Activated naive CD4-positive, alpha-beta T cell treated with anti-CD3 and anti-CD28 coated beads for 36 hours (primary cell): ENCODE measurements at regions not wholly inside any gene's neighbourhood (a gene's known extent, or its start where the extent isn't known, plus 50 kb on each side); places are given as distances from the start of the nearest gene placed in this dataset.
A peak's percentile ranks its signal among the peaks of the same experiment; 100 is the strongest.

Source experiments
- CTCF ChIA-PET: fragments of 350-600 bp; sonication (Branson Sonifier 250); formaldehyde crosslinking; loops from one replicate; lab custom pipeline; 2021; ENCODE audit warnings: antibody characterized with exemption; lab: Charles Lee
- DNase-seq: peaks from one replicate; pipeline ENCODE4 v3.0.0-alpha.2; 2020
- H3K27ac Mint-ChIP-seq: one replicate; pipeline ENCODE4 v1.8.0; 2021; ENCODE audit warnings: mild to moderate bottlenecking, mixed read lengths
- H3K27me3 Mint-ChIP-seq: one replicate; pipeline ENCODE4 v1.8.0; 2021; ENCODE audit warnings: low read depth, mixed read lengths
- H3K36me3 Mint-ChIP-seq: one replicate; pipeline ENCODE4 v1.8.0; 2021; ENCODE audit warnings: low read depth, mixed read lengths
- H3K4me1 Mint-ChIP-seq: one replicate; pipeline ENCODE4 v1.8.0; 2021; ENCODE audit warnings: low read depth, mixed read lengths
- H3K4me3 Mint-ChIP-seq: one replicate; pipeline ENCODE4 v1.8.0; 2021; ENCODE audit warnings: mild to moderate bottlenecking, moderate library complexity, mixed read lengths
- H3K9me3 Mint-ChIP-seq: one replicate; pipeline ENCODE4 v1.8.0; 2021; ENCODE audit warnings: mixed read lengths
- intact Hi-C: fragments of 100-400 bp; cut with micrococcal nuclease; formaldehyde crosslinking; loops from one replicate; pipeline ENCODE4 v1.15.1; 2023

DNA sequence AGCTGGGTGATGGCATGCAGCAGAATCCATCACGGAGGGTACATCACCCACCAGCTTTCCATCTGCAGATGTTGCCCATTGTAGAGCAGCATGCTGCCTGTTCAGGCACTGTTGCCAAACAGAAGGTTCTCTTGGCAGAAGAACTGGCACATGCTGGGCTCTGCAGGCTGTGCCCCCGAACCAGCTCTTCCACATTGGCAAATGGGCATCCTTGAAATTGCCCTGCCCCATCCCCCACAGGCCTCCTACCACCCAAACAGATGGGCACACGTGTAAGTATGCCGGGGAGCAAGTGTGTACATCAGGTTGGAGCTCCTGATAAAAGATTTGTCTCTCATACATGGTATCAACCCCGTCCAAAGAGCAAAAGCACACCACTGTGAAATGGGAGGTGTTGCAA is 220.3 kb upstream of the TAS2R1 start:
- Mint-ChIP-seq H3K4me3 (no peak overlapping the region), H3K4me1 (no peaks in the 10 kb centered on the region), H3K36me3 (no peaks in the 10 kb centered on the region), H3K27ac (no peak overlapping the region), H3K9me3 (no peaks in the 10 kb centered on the region), H3K27me3 (peaks cover 4% of the 10 kb centered on the region)
- CTCF ChIA-PET: no interaction called here
- intact Hi-C loops: no loop called here
- no peak for DNase-seq

DNA sequence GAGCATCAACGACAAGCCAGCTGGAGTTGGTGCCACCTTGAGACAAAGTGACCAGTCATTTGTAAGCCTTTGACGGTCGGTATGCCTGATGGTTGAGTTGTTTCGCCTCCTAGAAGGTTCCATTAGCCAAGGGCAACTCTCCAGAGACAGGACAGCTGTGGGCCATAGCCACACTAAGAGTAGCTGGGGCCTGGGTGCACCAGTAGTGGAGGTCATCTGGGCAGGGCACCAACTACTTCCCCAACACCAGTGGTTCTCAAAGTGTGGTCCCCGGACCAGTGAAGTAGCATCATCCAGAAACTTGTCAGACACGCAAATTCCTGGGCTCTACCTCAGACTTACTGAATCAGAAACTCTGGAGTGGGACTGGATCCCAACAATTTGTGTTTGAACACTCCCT is 217.5 kb upstream of the TAS2R1 start:
- no peak overlapping the region for H3K4me3 Mint-ChIP-seq
- intact Hi-C loops: no loop called here
- H3K9me3 Mint-ChIP-seq: peaks cover 2% of the 10 kb centered on the region
- DNase-seq: no peak
- H3K27me3 Mint-ChIP-seq: peaks cover 4% of the 10 kb centered on the region
- CTCF ChIA-PET: no interaction called here
- no peaks in the 10 kb centered on the region for H3K4me1 Mint-ChIP-seq
- no peak overlapping the region for H3K27ac Mint-ChIP-seq
- no peaks in the 10 kb centered on the region for H3K36me3 Mint-ChIP-seq

DNA sequence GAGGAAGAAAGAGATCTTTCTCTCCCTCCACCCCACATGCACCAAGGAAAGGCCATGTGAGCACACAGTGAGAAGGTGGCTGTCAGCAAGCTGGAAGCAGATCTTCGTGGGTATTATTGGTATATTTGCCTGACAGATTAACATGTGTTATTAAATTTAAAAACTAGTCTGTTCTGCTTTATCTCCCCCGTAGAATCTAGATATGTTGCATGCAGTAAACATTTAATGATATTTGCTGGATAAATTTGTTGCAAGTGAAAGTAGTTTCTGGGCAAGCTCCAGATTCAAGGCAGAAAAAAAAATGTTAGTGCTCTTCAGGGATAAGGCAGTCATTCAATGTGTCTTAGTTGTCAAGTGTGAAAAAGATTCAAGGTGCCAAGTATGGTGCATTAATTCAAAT is 215.0 kb upstream of the TAS2R1 start:
- Mint-ChIP-seq H3K4me3 (no peak overlapping the region), H3K4me1 (no peaks in the 10 kb centered on the region), H3K27me3 (peaks cover 4% of the 10 kb centered on the region), H3K36me3 (no peaks in the 10 kb centered on the region), H3K9me3 (peaks cover 7% of the 10 kb centered on the region), H3K27ac (no peak overlapping the region)
- intact Hi-C loops: no loop called here
- DNase-seq: no peak
- CTCF ChIA-PET: no interaction called here

DNA sequence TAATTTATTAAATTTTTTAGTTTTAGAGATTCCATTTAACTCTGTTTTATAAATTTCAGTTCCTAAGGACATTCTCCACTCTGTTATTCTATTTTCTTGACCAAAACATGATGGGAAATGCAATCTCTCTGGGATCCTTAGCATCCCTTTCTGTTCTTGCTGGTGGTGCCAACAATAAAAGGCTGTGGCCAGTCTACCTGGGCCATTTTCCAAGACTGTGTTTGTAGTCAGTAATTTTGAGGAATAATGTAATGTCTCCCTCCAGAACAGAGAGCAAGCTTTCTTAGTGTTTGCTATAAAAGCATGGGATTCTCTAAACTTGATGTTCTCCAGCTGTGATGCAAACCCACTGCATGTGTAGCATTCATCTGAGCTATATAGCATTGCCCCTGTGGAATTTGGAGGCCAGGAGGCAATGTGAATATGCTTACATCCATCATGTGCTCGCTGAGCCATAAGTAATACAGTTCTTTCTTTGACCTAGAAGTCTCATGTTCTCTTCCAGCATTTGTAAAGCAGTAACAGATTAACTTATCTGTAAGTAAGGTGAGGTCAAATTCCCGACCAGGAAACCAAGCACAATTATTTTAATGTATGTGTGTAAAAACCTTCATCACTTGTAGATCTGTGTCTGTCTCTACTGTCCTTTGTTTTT is 211.5 kb upstream of the TAS2R1 start:
- intact Hi-C loops: no loop called here
- Mint-ChIP-seq H3K4me3 (no peak overlapping the region), H3K36me3 (no peaks in the 10 kb centered on the region), H3K4me1 (no peaks in the 10 kb centered on the region), H3K27ac (no peak overlapping the region), H3K27me3 (no peaks in the 10 kb centered on the region), H3K9me3 (peaks cover 7% of the 10 kb centered on the region)
- CTCF ChIA-PET: no interaction called here
- no peak for DNase-seq

DNA sequence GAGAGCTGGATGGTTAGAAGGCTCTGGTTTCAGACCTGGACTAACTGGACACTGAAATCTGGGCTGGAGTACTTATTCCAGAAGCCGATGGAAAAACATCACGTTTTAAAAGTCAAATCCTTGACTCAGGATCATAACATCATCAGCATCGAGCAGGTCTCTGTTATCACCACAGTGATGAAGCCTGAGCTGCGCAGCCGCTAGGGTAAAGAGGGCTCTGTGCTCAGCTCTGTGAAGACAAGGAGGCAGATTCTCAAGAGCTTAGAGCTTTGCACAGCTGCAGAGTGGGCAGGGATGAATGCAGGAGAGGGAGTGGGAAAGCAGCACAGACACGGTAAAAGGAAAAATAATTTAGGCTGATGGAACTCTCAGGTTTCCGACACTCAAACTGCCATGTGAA is 208.8 kb upstream of the TAS2R1 start:
- CTCF ChIA-PET: no interaction called here
- H3K36me3 Mint-ChIP-seq: no peaks in the 10 kb centered on the region

DNA sequence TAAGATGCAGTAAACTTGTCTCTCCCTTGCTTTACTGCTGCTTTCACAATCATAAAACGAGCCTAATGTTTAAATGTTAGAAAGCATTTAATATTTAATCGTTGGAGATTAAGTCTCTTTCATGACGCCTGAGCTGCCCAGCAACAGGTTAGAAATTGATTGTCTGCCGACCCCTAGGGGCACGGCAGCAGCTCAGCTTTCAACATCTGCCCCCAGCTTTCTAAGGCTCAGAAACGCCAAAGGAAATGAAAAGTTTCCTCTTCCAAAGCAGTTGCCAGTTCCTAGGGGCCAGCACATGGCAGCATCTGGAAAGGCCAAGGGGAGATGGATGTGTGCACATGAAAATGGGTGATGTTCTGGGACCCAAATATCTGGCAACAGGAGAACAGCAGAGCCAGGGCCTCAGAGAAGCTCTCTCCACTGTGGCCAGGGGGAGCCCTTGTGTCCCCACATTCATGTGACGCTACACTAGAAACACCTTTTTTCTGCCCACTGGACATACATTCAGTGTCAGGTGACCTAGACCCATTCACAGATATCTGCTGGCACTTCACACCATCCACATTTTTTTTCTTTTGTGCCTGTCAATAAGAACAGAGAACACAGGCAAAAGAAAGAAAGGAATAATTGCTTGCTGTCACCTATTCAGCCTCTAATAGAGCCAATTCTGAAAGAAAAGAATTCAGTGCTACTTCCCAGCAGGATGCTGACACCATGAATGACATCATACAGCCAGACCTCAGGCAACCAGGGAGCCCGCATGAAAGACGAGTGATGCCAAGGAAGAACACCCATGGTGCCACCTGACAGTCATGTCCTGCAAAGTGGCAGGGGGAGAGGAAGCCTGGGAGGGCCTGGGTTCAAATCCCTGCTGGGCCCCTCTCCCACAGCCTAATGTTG is 205.0 kb upstream of the TAS2R1 start:
- H3K4me1 Mint-ChIP-seq: no peaks in the 10 kb centered on the region
- no peak for DNase-seq
- no peaks in the 10 kb centered on the region for H3K9me3 Mint-ChIP-seq
- CTCF ChIA-PET: no interaction called here
- intact Hi-C loops: no loop called here
- no peak overlapping the region for H3K27ac Mint-ChIP-seq
- no peak overlapping the region for H3K4me3 Mint-ChIP-seq
- H3K36me3 Mint-ChIP-seq: no peaks in the 10 kb centered on the region
- H3K27me3 Mint-ChIP-seq: no peaks in the 10 kb centered on the region

More for the DNA sequence above, 208.8 kb upstream of the TAS2R1 start:
- H3K4me3 Mint-ChIP-seq: no peak overlapping the region
- peaks cover 7% of the 10 kb centered on the region for H3K9me3 Mint-ChIP-seq
- no peaks in the 10 kb centered on the region for H3K27me3 Mint-ChIP-seq
- no peaks in the 10 kb centered on the region for H3K4me1 Mint-ChIP-seq
- intact Hi-C loops: no loop called here
- no peak for DNase-seq
- H3K27ac Mint-ChIP-seq: no peak overlapping the region

DNA sequence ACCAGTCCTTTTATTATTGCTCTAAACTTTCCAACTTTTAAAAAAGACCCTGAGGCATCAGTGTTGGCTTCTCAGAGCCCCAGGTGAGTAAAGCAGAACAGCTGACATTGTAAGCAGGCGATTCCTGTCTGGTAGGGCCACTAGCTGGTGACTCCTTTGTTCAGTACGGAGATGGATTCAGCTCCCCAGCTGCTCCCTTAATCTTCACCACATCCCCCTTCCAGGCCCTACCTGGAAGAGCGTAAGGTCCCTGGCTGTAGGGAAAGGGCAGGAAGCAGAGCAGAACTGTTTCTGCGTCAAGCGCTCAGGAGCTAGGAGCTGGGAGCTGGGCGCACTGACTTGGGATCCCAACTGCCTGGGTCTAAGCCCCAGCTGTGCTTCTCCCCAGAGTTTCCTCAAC is 203.7 kb upstream of the TAS2R1 start:
- Mint-ChIP-seq H3K36me3 (no peaks in the 10 kb centered on the region), H3K4me3 (no peak overlapping the region), H3K9me3 (no peaks in the 10 kb centered on the region), H3K27me3 (no peaks in the 10 kb centered on the region), H3K27ac (no peak overlapping the region), H3K4me1 (no peaks in the 10 kb centered on the region)
- intact Hi-C loops: no loop called here
- CTCF ChIA-PET: no interaction called here
- no peak for DNase-seq

DNA sequence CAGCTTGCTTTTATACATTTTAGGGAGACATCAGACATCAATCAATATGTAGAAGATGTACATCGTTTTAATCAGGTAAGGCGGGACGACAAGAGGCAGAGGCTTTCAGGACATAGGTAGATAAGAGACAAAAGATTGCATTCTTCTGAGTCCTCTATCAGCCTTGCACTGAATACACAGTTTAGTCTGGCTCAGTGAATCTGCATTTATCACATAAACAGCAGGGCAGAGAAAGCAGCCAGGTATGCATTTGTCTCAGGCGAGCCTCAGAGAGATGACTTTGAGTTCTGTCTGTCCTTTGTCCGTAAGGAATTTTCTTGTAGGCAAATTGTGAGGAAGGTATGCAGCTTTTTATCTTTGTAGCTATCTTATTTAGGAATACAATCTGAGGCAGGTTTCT is 202.8 kb upstream of the TAS2R1 start:
- Mint-ChIP-seq H3K4me3 (no peak overlapping the region), H3K9me3 (no peaks in the 10 kb centered on the region), H3K27me3 (no peaks in the 10 kb centered on the region), H3K27ac (no peak overlapping the region), H3K36me3 (no peaks in the 10 kb centered on the region), H3K4me1 (no peaks in the 10 kb centered on the region)
- intact Hi-C loops: no loop called here
- DNase-seq: no peak
- CTCF ChIA-PET: no interaction called here

DNA sequence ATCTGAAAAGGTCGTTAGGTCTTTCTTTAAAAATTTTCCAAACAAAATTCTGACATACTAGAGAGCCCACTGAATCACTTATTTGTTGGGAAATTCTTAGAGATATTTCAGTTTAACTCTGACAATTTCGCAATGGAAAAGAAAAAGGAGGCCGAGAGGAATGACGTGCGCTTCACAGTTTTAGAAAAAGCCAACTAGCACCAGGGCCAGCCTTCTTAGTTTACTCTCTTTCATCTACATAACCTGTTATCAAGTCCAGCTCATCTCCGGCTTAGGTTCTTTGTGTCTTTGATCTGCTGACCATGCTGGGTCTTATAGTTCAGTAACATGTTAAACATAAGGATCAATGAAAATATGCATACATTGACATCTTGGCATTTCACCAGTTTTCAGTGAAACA is 201.7 kb upstream of the TAS2R1 start:
- Mint-ChIP-seq H3K4me1 (no peaks in the 10 kb centered on the region), H3K4me3 (no peak overlapping the region), H3K36me3 (no peaks in the 10 kb centered on the region), H3K27ac (no peak overlapping the region), H3K9me3 (no peaks in the 10 kb centered on the region), H3K27me3 (peaks cover under 1% of the 10 kb centered on the region)
- CTCF ChIA-PET: no interaction called here
- intact Hi-C loops: no loop called here
- no peak for DNase-seq

DNA sequence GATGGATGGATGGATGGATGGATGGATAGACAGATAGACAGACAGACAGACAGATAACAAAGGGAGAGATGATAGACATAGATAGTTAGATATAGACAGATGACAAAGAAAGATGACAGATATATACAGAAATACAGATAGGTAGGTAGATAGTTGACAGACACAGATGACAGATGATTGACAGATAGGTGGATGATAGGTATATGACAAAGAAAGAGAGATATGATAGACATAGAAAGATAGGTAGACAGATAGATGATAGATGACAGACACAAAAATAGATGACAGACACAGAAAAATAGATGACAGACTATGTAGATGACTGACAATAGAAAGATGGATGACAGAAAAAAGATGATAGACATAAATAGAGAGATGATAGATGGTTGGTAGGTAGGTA is 200.0 kb upstream of the TAS2R1 start:
- Mint-ChIP-seq H3K36me3 (no peaks in the 10 kb centered on the region), H3K27ac (no peak overlapping the region), H3K9me3 (no peaks in the 10 kb centered on the region), H3K4me1 (no peaks in the 10 kb centered on the region), H3K4me3 (no peak overlapping the region), H3K27me3 (peaks cover 2% of the 10 kb centered on the region)
- no peak for DNase-seq
- intact Hi-C loops: no loop called here
- CTCF ChIA-PET: no interaction called here

DNA sequence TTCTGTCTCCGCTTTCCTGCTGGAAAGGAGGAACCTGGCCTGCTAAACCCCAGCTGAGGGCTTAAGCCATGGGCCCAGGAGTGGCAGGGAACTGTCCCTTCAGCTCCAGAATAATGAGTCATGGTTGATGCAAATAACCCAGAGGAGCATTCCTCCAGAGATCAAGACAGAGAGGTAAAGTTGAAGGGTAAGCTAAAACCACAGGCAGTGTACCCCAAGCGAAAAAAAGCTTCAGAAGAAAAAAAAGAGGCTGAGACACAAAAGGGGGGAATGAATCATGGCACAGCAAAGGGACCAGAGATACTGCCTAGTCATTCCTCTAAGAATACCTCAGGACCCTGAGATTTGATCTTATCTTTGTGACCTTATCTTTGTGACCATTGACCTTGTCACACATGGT is 199.5 kb upstream of the TAS2R1 start:
- intact Hi-C loops: no loop called here
- CTCF ChIA-PET: no interaction called here
- H3K4me3 Mint-ChIP-seq: no peak overlapping the region
- no peak for DNase-seq
- H3K27ac Mint-ChIP-seq: no peak overlapping the region
- H3K9me3 Mint-ChIP-seq: no peaks in the 10 kb centered on the region
- peaks cover 2% of the 10 kb centered on the region for H3K27me3 Mint-ChIP-seq
- H3K36me3 Mint-ChIP-seq: no peaks in the 10 kb centered on the region
- no peaks in the 10 kb centered on the region for H3K4me1 Mint-ChIP-seq

DNA sequence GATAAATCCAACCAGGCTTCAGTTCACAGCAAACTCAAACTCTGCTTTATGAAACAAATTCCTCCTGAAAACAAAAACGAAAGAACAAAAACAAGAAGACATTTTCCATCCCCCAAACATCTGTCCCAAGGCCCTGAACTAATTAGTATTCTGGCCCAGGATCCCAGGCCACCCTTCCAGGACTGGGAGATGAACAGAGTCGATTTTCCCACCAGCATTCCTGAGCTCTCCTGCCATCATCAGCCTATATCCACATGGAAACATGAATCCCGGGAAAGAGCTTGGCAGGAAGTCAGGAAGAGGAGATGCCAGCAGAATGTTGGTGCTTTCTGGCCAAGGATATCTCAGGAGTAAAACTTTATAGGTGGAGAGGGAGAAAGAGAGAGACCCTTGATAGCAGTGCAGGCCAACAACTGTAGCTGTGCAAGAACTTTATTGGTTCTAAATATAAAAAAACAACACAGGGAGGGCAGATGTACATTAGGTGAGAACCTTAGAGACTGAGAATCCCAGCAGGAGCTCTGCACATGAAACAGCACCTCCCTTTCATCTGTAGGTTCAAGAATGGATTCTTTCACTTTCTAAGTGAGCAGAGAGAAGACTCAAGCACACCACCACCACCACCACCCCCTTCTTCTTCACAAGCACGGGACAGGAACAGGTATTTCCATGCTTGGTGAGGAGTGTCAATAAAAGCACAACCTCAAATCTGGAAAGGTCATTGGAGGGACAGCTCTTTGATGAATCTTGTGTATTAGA is 190.7 kb upstream of the TAS2R1 start:
- Mint-ChIP-seq H3K36me3 (no peaks in the 10 kb centered on the region), H3K27me3 (no peaks in the 10 kb centered on the region), H3K4me1 (no peaks in the 10 kb centered on the region), H3K9me3 (no peaks in the 10 kb centered on the region), H3K4me3 (no peak overlapping the region), H3K27ac (peak overlapping the region; percentile 50)
- intact Hi-C loops: no loop called here
- DNase-seq: no peak
- CTCF ChIA-PET: no interaction called here
